ENCODE measurements at regions not wholly inside any gene's neighbourhood (a gene's known extent, or its start where the extent isn't known, plus 50 kb on each side); places are given as distances from the start of the nearest gene placed in this dataset.
A peak's percentile ranks its signal among the peaks of the same experiment; 100 is the strongest.
"Not testable (repeated sequence)": the region's sequence is repeated elsewhere in the genome, so short reads cannot be mapped to it uniquely, and the experiment has no call there.

- not testable (repeated sequence) for H3K4me3 ChIP-seq (ENCODE audit: low read depth, low read length); DNase-seq (ENCODE audit: low read depth)
Observed at GRCh38 chr3:195635898-195636685, 52.4 kb upstream of the APOD start.

- not testable (repeated sequence) for H3K4me3 ChIP-seq (ENCODE audit: low read depth, low read length); DNase-seq (ENCODE audit: low read depth)
Observed at GRCh38 chr3:195635262-195635873, 51.6 kb upstream of the APOD start.

- peak overlapping the region; percentile 59 for H3K4me3 ChIP-seq (ENCODE audit: low read depth, low read length)
- DNase-seq (ENCODE audit: low read depth), result not testable (repeated sequence)
Observed at GRCh38 chr3:195634426-195635261, 50.9 kb upstream of the APOD start.
